HepG2 (cell line): ENCODE measurements at regions not wholly inside any gene's neighbourhood (a gene's known extent, or its start where the extent isn't known, plus 50 kb on each side); places are given as distances from the start of the nearest gene placed in this dataset.

Experiments used
- ATAC-seq: fragments of 200-7000 bp; cut with Tn5 transposase; 3 replicates; pipeline ENCODE4 v1.9.1; 2020; ENCODE audit warnings: mild to moderate bottlenecking, moderate library complexity
- BruUV-seq: library from RNA; stranded (reverse); fragments of 400-500 nt; replicated peaks from 2 replicates; lab custom pipeline; 2021; lab: Mats Ljungman, UMichigan
- CTCF ChIA-PET: fragments of 300-600 bp; formaldehyde crosslinking; extraction: SDS; loops from one replicate; lab custom pipeline; 2021; ENCODE audit warnings: low total read pairs, inconsistent platforms, low intra/inter-chr PET ratio; lab: Yijun Ruan, JAX
- POLR2A ChIA-PET: fragments of 350-600 bp; sonication (Branson Sonifier 250); formaldehyde crosslinking; loops from one replicate; lab custom pipeline; 2020; ENCODE audit warnings: antibody characterized with exemption, inconsistent platforms; lab: Yijun Ruan, JAX
- DNase-seq: peaks from one replicate; pipeline ENCODE4 v3.0.0-alpha.2; 2015; ENCODE audit warnings: low spot score
- FAIRE-seq: peaks from 3 replicates; lab custom pipeline; 2011; peaks lifted over from hg19 to GRCh38; lab: Jason Lieb, UNC
- H2AFZ ChIP-seq: one replicate; pipeline ENCODE4 v1.6.1; 2011; ENCODE audit warnings: low read length, inconsistent platforms
- H3K27ac ChIP-seq: fragments of 300-600 bp; 3 replicates; pipeline ENCODE4 v1.8.0; 2011; ENCODE audit warnings: mixed run types, mild to moderate bottlenecking, mixed read lengths, low read length, inconsistent platforms; ENCODE audit not compliant: insufficient read depth; ENCODE audit errors: extremely low read length
- H3K27me3 ChIP-seq, 2 experiments: fragments of 200-600 bp in 1 of 2; 2 replicates in 1 of 2; 3 replicates in 1 of 2; pipeline versions ENCODE4 v1.6.0 to v1.8.0; 2011; ENCODE audit warnings: low read length in 2 of 2, mild to moderate bottlenecking in 2 of 2, moderate library complexity in 2 of 2, inconsistent platforms in 1 of 2; ENCODE audit not compliant: insufficient read depth in 2 of 2, control insufficient read depth in 1 of 2
- H3K36me3 ChIP-seq, 2 experiments: fragments of 200-600 bp in 1 of 2; replicated peaks in 1 of 2; 2 replicates in 1 of 2; 3 replicates in 1 of 2; pipeline versions ENCODE4 v1.5.1 to v1.8.0; 2011; ENCODE audit warnings: low read length in 2 of 2, inconsistent platforms in 1 of 2; ENCODE audit not compliant: insufficient read depth in 2 of 2, control insufficient read depth in 1 of 2
- H3K4me1 ChIP-seq: 2 replicates; pipeline ENCODE4 v1.5.1; 2012; ENCODE audit warnings: low read length, inconsistent platforms; ENCODE audit not compliant: insufficient read depth
- H3K4me2 ChIP-seq: 2 replicates; pipeline ENCODE4 v1.6.0; 2011; ENCODE audit warnings: low read depth, low read length, inconsistent platforms
- H3K4me3 ChIP-seq, 3 experiments: fragments of 200-600 bp in 1 of 3; sonication (generic), shearing (Covaris generic) in 1 of 3; replicated peaks in 1 of 3; 2 replicates each; pipeline ENCODE4 v1.5.1; 2011 to 2016; ENCODE audit warnings: low read length in 3 of 3, inconsistent platforms in 2 of 3, low read depth in 2 of 3, mild to moderate bottlenecking in 2 of 3, control low read depth in 1 of 3, mixed read lengths in 1 of 3; ENCODE audit not compliant: insufficient read depth in 1 of 3
- H3K79me2 ChIP-seq: one replicate; pipeline ENCODE4 v1.6.1; 2011; ENCODE audit warnings: low read length, inconsistent platforms; ENCODE audit not compliant: insufficient read depth
- H3K9ac ChIP-seq: 2 replicates; pipeline ENCODE4 v1.6.0; 2011; ENCODE audit warnings: mild to moderate bottlenecking, low read depth, low read length, inconsistent platforms; ENCODE audit not compliant: insufficient read depth
- H3K9me3 ChIP-seq: 2 replicates; pipeline ENCODE4 v1.5.1; 2012; ENCODE audit warnings: mild to moderate bottlenecking, low read length
- H4K20me1 ChIP-seq: 2 replicates; pipeline ENCODE4 v1.6.0; 2011; ENCODE audit warnings: inconsistent platforms, mild to moderate bottlenecking, low read length, moderate library complexity; ENCODE audit not compliant: insufficient read depth
- ATRX ChIP-seq: sonication (generic); formaldehyde crosslinking; IDR thresholded peaks from 2 replicates; pipeline ENCODE4 v1.4.0; 2020; ENCODE audit warnings: missing genetic modification reagents, borderline replicate concordance
- CEBPB ChIP-seq: IDR thresholded peaks from 2 replicates; pipeline ENCODE4 v1.6.1; 2011; ENCODE audit warnings: low read depth, low read length, improper control_type of control experiment, borderline replicate concordance
- CREBL2 ChIP-seq: sonication (generic); formaldehyde crosslinking; IDR thresholded peaks from 2 replicates; pipeline ENCODE4 v1.8.1; 2023; ENCODE audit warnings: missing genetic modification reagents, mild to moderate bottlenecking, borderline replicate concordance
- ELF4 ChIP-seq: sonication (generic); formaldehyde crosslinking; IDR thresholded peaks from 2 replicates; pipeline ENCODE4 v1.5.0; 2020; ENCODE audit warnings: missing genetic modification reagents, mild to moderate bottlenecking, moderate library complexity, borderline replicate concordance
- JARID2 ChIP-seq: sonication (generic); formaldehyde crosslinking; IDR thresholded peaks from 2 replicates; pipeline ENCODE4 v1.8.1; 2023; ENCODE audit warnings: missing genetic modification reagents, inconsistent platforms; ENCODE audit not compliant: insufficient replicate concordance
- JDP2 ChIP-seq: sonication (generic); formaldehyde crosslinking; IDR thresholded peaks from 2 replicates; pipeline ENCODE4 v1.8.1; 2022; ENCODE audit warnings: missing genetic modification reagents, borderline replicate concordance
- SMAD3 ChIP-seq: sonication (generic); formaldehyde crosslinking; IDR thresholded peaks from 2 replicates; pipeline ENCODE4 v1.4.0; 2020; ENCODE audit warnings: missing genetic modification reagents
- ZKSCAN8 ChIP-seq: IDR thresholded peaks from 2 replicates; pipeline ENCODE4 v1.6.1; 2016; ENCODE audit warnings: borderline replicate concordance, missing genetic modification reagents, missing compliant biosample characterization
- ZNF343 ChIP-seq: sonication (generic); formaldehyde crosslinking; IDR thresholded peaks from 2 replicates; pipeline ENCODE4 v1.4.0; 2020; ENCODE audit warnings: mild to moderate bottlenecking, missing genetic modification reagents
- ZNF619 ChIP-seq: sonication (generic); formaldehyde crosslinking; IDR thresholded peaks from 2 replicates; pipeline ENCODE4 v1.4.0; 2020; ENCODE audit warnings: mild to moderate bottlenecking, missing genetic modification reagents
- ZSCAN21 ChIP-seq: sonication (generic); formaldehyde crosslinking; IDR thresholded peaks from 2 replicates; pipeline ENCODE4 v1.8.0; 2022; ENCODE audit warnings: mild to moderate bottlenecking, missing genetic modification reagents, moderate library complexity, borderline replicate concordance
- ZSCAN29 ChIP-seq: sonication (generic); formaldehyde crosslinking; conservative IDR thresholded peaks from 2 replicates; pipeline ENCODE4 v1.4.0; 2020; ENCODE audit warnings: mild to moderate bottlenecking, missing genetic modification reagents
- WGBS: methylation state at CpG from one replicate; pipeline ENCODE4 v1.1.6; 2017; ENCODE audit warnings: low lambda C conversion rate; 5-methylcytosine and 5-hydroxymethylcytosine counted together
- in situ Hi-C: cut with HindIII; loops from 2 replicates; pipeline ENCODE4 v1.10.0; 2017; ENCODE audit warnings: low pct_unique_long_range_greater_than_20kb; ENCODE audit not compliant: extremely low pct_ligation_motif_present
- intact Hi-C: fragments of 100-400 bp; cut with micrococcal nuclease; formaldehyde crosslinking; loops from one replicate; pipeline ENCODE4 v1.10.0; 2022; ENCODE audit not compliant: unreplicated experiment
- TF ChIP-seq, protein P1 (sequence below): sonication (generic); formaldehyde crosslinking; IDR thresholded peaks from 2 replicates; pipeline ENCODE4 v1.9.0; 2021; ENCODE audit warnings: mild to moderate bottlenecking, missing genetic modification reagents

GRCh38 chr3:155024006-155024638 lies 56.0 kb upstream of the MME start:
- CTCF ChIA-PET: no interaction called here
- Histone ChIP-seq H3K4me2 (no peak overlapping the region), H2AFZ (no peak overlapping the region), H3K9me3 (no peaks in the 10 kb centered on the region), H4K20me1 (no peaks in the 10 kb centered on the region), H3K27ac (no peak overlapping the region), H3K79me2 (no peaks in the 10 kb centered on the region), H3K36me3 (no peaks in the 10 kb centered on the region), H3K27me3 (no peaks in the 10 kb centered on the region), H3K4me3 (no peak overlapping the region), H3K4me1 (no peaks in the 10 kb centered on the region), H3K9ac (no peak overlapping the region)
- POLR2A ChIA-PET: no interaction called here
- FAIRE-seq (no peak), DNase-seq (no peak), ATAC-seq (no peak)
- BruUV-seq: no TSS peak
- in situ Hi-C loops (no loop called here), intact Hi-C loops (no loop called here)
- WGBS: 27% methylated on average over 2 of the region's 2 CpGs
- no peak for TF ChIP-seq SMAD3 (CRISPR knock-in tag)

- POLR2A ChIA-PET: no interaction called here
- TF ChIP-seq, protein P1, sequence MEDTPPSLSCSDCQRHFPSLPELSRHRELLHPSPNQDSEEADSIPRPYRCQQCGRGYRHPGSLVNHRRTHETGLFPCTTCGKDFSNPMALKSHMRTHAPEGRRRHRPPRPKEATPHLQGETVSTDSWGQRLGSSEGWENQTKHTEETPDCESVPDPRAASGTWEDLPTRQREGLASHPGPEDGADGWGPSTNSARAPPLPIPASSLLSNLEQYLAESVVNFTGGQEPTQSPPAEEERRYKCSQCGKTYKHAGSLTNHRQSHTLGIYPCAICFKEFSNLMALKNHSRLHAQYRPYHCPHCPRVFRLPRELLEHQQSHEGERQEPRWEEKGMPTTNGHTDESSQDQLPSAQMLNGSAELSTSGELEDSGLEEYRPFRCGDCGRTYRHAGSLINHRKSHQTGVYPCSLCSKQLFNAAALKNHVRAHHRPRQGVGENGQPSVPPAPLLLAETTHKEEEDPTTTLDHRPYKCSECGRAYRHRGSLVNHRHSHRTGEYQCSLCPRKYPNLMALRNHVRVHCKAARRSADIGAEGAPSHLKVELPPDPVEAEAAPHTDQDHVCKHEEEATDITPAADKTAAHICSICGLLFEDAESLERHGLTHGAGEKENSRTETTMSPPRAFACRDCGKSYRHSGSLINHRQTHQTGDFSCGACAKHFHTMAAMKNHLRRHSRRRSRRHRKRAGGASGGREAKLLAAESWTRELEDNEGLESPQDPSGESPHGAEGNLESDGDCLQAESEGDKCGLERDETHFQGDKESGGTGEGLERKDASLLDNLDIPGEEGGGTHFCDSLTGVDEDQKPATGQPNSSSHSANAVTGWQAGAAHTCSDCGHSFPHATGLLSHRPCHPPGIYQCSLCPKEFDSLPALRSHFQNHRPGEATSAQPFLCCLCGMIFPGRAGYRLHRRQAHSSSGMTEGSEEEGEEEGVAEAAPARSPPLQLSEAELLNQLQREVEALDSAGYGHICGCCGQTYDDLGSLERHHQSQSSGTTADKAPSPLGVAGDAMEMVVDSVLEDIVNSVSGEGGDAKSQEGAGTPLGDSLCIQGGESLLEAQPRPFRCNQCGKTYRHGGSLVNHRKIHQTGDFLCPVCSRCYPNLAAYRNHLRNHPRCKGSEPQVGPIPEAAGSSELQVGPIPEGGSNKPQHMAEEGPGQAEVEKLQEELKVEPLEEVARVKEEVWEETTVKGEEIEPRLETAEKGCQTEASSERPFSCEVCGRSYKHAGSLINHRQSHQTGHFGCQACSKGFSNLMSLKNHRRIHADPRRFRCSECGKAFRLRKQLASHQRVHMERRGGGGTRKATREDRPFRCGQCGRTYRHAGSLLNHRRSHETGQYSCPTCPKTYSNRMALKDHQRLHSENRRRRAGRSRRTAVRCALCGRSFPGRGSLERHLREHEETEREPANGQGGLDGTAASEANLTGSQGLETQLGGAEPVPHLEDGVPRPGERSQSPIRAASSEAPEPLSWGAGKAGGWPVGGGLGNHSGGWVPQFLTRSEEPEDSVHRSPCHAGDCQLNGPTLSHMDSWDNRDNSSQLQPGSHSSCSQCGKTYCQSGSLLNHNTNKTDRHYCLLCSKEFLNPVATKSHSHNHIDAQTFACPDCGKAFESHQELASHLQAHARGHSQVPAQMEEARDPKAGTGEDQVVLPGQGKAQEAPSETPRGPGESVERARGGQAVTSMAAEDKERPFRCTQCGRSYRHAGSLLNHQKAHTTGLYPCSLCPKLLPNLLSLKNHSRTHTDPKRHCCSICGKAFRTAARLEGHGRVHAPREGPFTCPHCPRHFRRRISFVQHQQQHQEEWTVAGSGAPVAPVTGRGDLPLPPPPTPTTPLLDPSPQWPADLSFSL (CRISPR knock-in tag): no peak
- TF ChIP-seq ZSCAN29 (CRISPR knock-in tag) (no peak), ZKSCAN8 (CRISPR knock-in tag) (no peak), ELF4 (CRISPR knock-in tag) (no peak), CEBPB (no peak), JDP2 (CRISPR knock-in tag) (no peak), ZNF619 (CRISPR knock-in tag) (no peak), ATRX (CRISPR knock-in tag) (no peak), ZNF343 (CRISPR knock-in tag) (no peak), ZSCAN21 (no peak), JARID2 (CRISPR knock-in tag) (no peak), CREBL2 (CRISPR knock-in tag) (no peak)
These were observed 57.2 kb upstream of the MME start for GRCh38 chr3:155022896-155023295.

More at GRCh38 chr3:155022896-155023295, 57.2 kb upstream of the MME start:
- Histone ChIP-seq H3K27ac (no peak overlapping the region), H3K9me3 (no peaks in the 10 kb centered on the region), H2AFZ (no peak overlapping the region), H3K27me3 (no peaks in the 10 kb centered on the region), H3K79me2 (no peaks in the 10 kb centered on the region), H3K9ac (no peak overlapping the region), H3K4me1 (no peaks in the 10 kb centered on the region), H4K20me1 (no peaks in the 10 kb centered on the region), H3K4me2 (no peak overlapping the region), H3K36me3 (no peaks in the 10 kb centered on the region), H3K4me3 (no peak overlapping the region)
- DNase-seq (no peak), FAIRE-seq (no peak), ATAC-seq (no peak)
- BruUV-seq: no TSS peak
- CTCF ChIA-PET: no interaction called here
- in situ Hi-C loops: no loop called here
- intact Hi-C loops: no loop called here
